ENCODE measurements at regions not wholly inside any gene's neighbourhood (a gene's known extent, or its start where the extent isn't known, plus 50 kb on each side); places are given as distances from the start of the nearest gene placed in this dataset.

DNA sequence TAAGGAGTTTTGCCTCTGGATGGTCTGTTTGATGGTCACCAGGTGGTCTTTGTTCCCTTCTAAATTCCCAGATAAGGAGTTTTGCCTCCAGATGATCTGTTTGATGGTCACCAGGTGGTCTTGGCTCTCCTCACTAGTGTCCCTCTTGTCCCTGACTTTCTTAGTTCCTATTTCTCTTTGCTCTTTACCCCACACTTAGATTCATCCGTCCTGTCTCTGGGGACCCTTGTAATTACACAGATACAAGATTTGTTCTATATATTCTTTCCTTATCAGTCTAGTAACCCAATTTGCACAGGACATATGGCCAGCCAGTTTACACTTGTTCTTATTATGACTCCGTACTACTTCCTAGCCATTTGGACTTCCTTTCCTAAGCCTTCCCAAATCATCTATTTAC is 84.0 kb upstream of the B3GAT2 start:
- H3K27me3 ChIP-seq, result no peaks in the 10 kb centered on the region
- no peaks in the 10 kb centered on the region for H3K4me1 ChIP-seq
- 60 to 70% (median 64%) methylated on average over 2 of the region's 2 CpGs for WGBS, 5 donors
- H3K9me3 ChIP-seq, result no peaks in the 10 kb centered on the region
- no peak for DNase-seq
- TF ChIP-seq POLR2AphosphoS5 (IDR thresholded peaks at IDR 0.05), result no peak
- no peak for TF ChIP-seq EP300 (IDR thresholded peaks at IDR 0.05)
- TF ChIP-seq POLR2A (IDR thresholded peaks at IDR 0.05), result no peak
- TF ChIP-seq, protein P1, sequence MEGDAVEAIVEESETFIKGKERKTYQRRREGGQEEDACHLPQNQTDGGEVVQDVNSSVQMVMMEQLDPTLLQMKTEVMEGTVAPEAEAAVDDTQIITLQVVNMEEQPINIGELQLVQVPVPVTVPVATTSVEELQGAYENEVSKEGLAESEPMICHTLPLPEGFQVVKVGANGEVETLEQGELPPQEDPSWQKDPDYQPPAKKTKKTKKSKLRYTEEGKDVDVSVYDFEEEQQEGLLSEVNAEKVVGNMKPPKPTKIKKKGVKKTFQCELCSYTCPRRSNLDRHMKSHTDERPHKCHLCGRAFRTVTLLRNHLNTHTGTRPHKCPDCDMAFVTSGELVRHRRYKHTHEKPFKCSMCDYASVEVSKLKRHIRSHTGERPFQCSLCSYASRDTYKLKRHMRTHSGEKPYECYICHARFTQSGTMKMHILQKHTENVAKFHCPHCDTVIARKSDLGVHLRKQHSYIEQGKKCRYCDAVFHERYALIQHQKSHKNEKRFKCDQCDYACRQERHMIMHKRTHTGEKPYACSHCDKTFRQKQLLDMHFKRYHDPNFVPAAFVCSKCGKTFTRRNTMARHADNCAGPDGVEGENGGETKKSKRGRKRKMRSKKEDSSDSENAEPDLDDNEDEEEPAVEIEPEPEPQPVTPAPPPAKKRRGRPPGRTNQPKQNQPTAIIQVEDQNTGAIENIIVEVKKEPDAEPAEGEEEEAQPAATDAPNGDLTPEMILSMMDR (IDR thresholded peaks at IDR 0.05), result no peak
- H3K4me3 ChIP-seq, result no peak overlapping the region
- H3K27ac ChIP-seq, result no peak overlapping the region
- H3K36me3 ChIP-seq, result no peaks in the 10 kb centered on the region
- intact Hi-C loops (cut with DNase I; ENCODE audit: low total_unique reads), result no loop called here

DNA sequence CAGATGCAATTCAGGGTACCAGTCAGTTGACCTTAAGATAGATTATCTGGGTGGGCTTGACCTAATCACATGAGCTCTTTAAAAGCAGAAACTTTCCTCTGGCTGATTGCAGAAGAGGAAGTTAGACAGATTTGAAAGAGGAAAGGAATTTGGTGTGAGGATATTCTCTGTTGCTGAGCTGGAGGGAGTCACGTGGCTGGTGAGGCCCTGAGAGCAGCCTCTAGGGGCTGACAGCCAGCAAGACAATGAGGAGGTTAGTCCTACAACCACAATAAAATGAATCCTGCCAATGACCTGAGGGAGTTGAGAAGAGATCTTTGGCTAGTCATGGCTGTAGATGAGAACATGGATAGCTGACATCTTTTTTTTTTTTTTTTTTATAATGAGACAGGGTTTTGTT is 87.0 kb upstream of the B3GAT2 start:
- Histone ChIP-seq H3K4me1 (no peaks in the 10 kb centered on the region), H3K27ac (no peak overlapping the region), H3K27me3 (no peaks in the 10 kb centered on the region), H3K36me3 (no peaks in the 10 kb centered on the region), H3K9me3 (no peaks in the 10 kb centered on the region), H3K4me3 (no peak overlapping the region)
- intact Hi-C loops (cut with DNase I; ENCODE audit: low total_unique reads), result no loop called here
- 28 to 42% (median 32%) methylated on average over 1 of the region's 1 CpG for WGBS, 5 donors
- TF ChIP-seq, protein P1 (IDR thresholded peaks at IDR 0.05), result no peak
- TF ChIP-seq POLR2AphosphoS5 (IDR thresholded peaks at IDR 0.05) (no peak), POLR2A (IDR thresholded peaks at IDR 0.05) (no peak), EP300 (IDR thresholded peaks at IDR 0.05) (no peak)
- DNase-seq, result no peak

DNA sequence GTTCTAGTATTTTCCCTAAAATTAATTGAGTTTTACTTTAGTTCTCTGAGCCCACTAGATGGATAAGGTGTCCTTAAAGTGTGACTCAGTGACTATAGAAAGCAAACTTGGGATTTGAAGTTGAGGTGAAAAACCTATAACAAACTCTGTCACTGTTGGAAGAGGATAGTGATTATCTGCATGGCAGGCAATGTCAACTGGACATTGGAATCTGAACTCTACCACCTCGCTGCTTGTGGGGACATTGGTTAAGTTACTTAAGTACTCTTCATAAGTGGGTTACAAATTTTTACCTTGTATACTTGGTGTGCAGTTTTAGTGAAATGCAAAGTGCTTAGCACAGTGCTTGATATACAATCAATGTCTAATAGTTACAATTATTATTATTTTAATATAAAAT is 87.9 kb upstream of the B3GAT2 start:
- Histone ChIP-seq H3K9me3 (no peaks in the 10 kb centered on the region), H3K36me3 (no peaks in the 10 kb centered on the region), H3K4me3 (no peak overlapping the region), H3K4me1 (no peaks in the 10 kb centered on the region), H3K27me3 (no peaks in the 10 kb centered on the region), H3K27ac (no peak overlapping the region)
- intact Hi-C loops (cut with DNase I; ENCODE audit: low total_unique reads), result no loop called here
- TF ChIP-seq POLR2AphosphoS5 (IDR thresholded peaks at IDR 0.05), result no peak
- TF ChIP-seq EP300 (IDR thresholded peaks at IDR 0.05), result no peak
- TF ChIP-seq, protein P1 (IDR thresholded peaks at IDR 0.05), result no peak
- no peak for TF ChIP-seq POLR2A (IDR thresholded peaks at IDR 0.05)
- WGBS, 5 donors, result 65 to 83% (median 79%) methylated on average over 1 of the region's 1 CpG
- DNase-seq, result no peak

DNA sequence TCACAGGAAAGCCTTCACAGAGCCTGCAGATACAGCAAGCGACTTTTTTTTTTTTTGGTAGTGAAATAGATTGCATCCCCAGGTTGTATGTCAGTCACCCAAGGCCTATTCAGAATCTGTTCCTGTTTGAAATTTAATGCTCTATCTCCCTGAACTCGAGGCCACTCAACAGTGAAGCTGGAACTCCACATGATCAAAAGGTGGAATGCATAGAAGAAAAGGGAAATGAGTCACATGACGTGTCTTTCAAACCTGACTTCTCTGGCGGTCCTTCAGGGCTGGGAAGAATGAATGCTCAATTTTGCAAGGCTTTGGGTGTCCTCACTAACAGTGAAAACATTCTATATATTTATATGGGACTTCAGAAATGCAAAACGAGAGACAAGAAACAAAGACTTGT is 88.4 kb upstream of the B3GAT2 start:
- Histone ChIP-seq H3K27ac (no peak overlapping the region), H3K4me1 (no peaks in the 10 kb centered on the region), H3K36me3 (no peaks in the 10 kb centered on the region), H3K4me3 (no peak overlapping the region), H3K9me3 (no peaks in the 10 kb centered on the region), H3K27me3 (no peaks in the 10 kb centered on the region)
- WGBS, 5 donors, result 58 to 70% (median 62%) methylated on average over 5 of the region's 5 CpGs
- TF ChIP-seq, protein P1 (IDR thresholded peaks at IDR 0.05), result no peak
- no peak for TF ChIP-seq POLR2AphosphoS5 (IDR thresholded peaks at IDR 0.05)
- TF ChIP-seq EP300 (IDR thresholded peaks at IDR 0.05), result no peak
- TF ChIP-seq POLR2A (IDR thresholded peaks at IDR 0.05), result no peak
- no peak for DNase-seq
- intact Hi-C loops (cut with DNase I; ENCODE audit: low total_unique reads), result no loop called here
